Mesothelial cell of epicardium (in vitro differentiated cells): ENCODE measurements at regions not wholly inside any gene's neighbourhood (a gene's known extent, or its start where the extent isn't known, plus 50 kb on each side); places are given as distances from the start of the nearest gene placed in this dataset.

Source experiments
- DNase-seq, 2 experiments: peaks; one replicate each; pipeline ENCODE4 v3.0.0; 2021; ENCODE audit warnings: low spot score in 2 of 2; ENCODE audit not compliant: unreplicated experiment in 2 of 2
- H3K27ac Mint-ChIP-seq: 2 replicates; pipeline ENCODE4 v1.8.0; 2021; ENCODE audit warnings: mixed read lengths
- H3K27me3 Mint-ChIP-seq: 2 replicates; pipeline ENCODE4 v1.8.0; 2021; ENCODE audit warnings: low read depth, mixed read lengths
- H3K36me3 Mint-ChIP-seq: 2 replicates; pipeline ENCODE4 v1.8.0; 2021; ENCODE audit warnings: mixed read lengths
- H3K4me1 Mint-ChIP-seq: 2 replicates; pipeline ENCODE4 v1.8.0; 2021; ENCODE audit warnings: mixed read lengths
- H3K4me3 Mint-ChIP-seq: 2 replicates; pipeline ENCODE4 v1.8.0; 2021; ENCODE audit warnings: mild to moderate bottlenecking, moderate library complexity, mixed read lengths
- H3K9me3 Mint-ChIP-seq: 2 replicates; pipeline ENCODE4 v1.8.0; 2021; ENCODE audit warnings: mixed read lengths
- TF ChIP-seq, protein P1 (sequence below): fragments of 200-600 bp; sonication (generic); IDR thresholded peaks from one replicate; pipeline ENCODE4 v1.5.0; 2021; ENCODE audit warnings: antibody characterized with exemption; ENCODE audit not compliant: unreplicated experiment

DNA sequence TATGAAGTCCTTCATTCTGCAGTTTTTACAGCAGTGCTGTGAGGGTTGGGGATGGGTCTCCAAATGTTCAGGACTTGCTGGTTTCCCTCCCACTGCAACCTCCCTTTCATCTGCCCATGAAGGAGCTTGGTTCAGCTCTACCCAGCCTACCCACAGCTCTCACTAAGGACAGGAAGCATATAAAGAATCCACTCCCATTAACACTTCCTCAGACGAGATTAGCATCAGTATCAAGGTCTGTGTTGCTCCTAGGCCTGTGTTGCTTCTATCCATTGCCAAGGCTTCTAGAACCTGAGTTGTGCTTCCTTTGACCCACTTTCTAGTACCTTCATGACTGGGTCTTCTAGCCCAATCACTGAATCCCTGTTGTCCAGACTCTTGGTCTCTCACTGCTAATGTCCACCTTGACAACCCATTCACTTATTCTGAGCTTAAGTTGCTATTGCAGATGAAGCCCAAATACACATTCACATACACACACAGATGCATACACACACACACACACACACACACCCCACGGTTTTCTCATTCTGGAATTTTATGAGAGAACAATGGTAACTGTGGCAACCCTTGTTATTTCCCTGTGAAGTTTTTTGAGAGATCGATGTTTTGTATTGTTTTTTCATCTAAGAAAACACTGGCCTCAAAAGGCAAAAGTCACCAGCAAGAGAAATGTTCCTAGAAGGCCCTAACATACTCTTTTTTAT, 248.1 kb downstream of the MTERF1 start:
- no peak overlapping the region for H3K27ac Mint-ChIP-seq
- H3K9me3 Mint-ChIP-seq, result no peaks in the 10 kb centered on the region

DNA sequence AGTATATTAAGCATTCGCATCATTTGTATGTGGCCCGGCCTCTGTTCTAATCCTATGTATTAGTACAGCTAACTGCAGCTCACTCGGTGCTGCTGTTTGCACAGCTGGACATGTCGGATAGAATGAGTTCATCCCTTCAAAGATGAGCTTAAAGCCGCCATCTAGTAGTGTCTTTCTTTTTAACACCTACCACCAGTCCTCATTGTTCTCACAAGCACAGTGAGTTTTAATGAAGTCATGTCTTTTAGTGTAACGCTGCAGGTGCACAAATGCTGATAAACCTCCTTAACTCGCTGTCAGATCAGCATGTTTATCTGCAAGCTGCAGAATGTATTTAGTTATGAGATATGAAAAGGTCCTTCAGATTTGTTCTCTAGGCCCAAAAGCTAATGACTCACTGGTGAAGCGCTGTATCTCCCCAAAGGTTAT, 247.5 kb downstream of the MTERF1 start:
- H3K4me3 Mint-ChIP-seq, result no peak overlapping the region
- no peaks in the 10 kb centered on the region for H3K36me3 Mint-ChIP-seq
- TF ChIP-seq, protein P1, sequence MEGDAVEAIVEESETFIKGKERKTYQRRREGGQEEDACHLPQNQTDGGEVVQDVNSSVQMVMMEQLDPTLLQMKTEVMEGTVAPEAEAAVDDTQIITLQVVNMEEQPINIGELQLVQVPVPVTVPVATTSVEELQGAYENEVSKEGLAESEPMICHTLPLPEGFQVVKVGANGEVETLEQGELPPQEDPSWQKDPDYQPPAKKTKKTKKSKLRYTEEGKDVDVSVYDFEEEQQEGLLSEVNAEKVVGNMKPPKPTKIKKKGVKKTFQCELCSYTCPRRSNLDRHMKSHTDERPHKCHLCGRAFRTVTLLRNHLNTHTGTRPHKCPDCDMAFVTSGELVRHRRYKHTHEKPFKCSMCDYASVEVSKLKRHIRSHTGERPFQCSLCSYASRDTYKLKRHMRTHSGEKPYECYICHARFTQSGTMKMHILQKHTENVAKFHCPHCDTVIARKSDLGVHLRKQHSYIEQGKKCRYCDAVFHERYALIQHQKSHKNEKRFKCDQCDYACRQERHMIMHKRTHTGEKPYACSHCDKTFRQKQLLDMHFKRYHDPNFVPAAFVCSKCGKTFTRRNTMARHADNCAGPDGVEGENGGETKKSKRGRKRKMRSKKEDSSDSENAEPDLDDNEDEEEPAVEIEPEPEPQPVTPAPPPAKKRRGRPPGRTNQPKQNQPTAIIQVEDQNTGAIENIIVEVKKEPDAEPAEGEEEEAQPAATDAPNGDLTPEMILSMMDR, result no peak

More for the DNA sequence above, 248.1 kb downstream of the MTERF1 start:
- TF ChIP-seq, protein P1, result no peak
- Mint-ChIP-seq H3K4me1 (peaks cover 29% of the 10 kb centered on the region), H3K27me3 (peaks cover under 1% of the 10 kb centered on the region), H3K4me3 (no peak overlapping the region), H3K36me3 (no peaks in the 10 kb centered on the region)
- no peak for DNase-seq

DNA sequence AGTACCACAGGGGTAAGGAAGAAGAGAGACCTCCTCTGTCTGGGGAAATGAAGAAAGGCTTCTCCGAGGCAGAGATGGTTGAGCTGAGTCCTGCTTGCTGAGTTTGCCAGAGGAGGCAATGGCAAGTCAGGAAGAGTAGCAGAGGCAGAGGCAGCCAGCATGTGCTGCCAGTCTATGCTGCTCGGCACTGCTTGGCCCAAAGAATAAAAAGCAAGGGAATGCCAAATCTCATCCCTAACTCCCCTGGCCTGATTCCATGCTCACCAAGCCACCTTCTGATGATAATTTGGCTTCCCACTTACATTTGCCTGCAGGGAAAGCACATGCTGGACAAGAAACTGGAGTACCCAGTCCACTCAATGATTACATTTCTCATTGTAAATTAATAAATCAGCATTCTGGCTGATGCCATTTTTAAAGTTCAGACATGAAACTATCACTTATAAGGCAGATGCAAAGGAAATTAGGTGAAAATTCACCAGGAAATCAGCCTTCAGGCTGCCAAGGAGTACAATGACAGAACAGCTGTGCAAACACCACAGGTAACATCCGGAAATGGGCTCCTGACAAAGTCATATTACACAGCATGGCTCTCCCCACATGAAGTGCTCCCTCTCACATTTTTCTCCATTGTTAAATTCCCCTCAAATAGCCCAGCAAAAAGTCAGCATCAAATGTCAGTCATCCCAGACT, 245.9 kb downstream of the MTERF1 start:
- H3K36me3 Mint-ChIP-seq, result no peaks in the 10 kb centered on the region
- no peak overlapping the region for H3K4me3 Mint-ChIP-seq
- no peak for DNase-seq
- peaks cover 13% of the 10 kb centered on the region for H3K4me1 Mint-ChIP-seq
- no peak overlapping the region for H3K27ac Mint-ChIP-seq
- TF ChIP-seq, protein P1, result no peak
- H3K27me3 Mint-ChIP-seq, result peaks cover 5% of the 10 kb centered on the region
- no peaks in the 10 kb centered on the region for H3K9me3 Mint-ChIP-seq

More for the DNA sequence above, 247.5 kb downstream of the MTERF1 start:
- Mint-ChIP-seq H3K9me3 (no peaks in the 10 kb centered on the region), H3K27me3 (peaks cover 3% of the 10 kb centered on the region), H3K4me1 (peaks cover 26% of the 10 kb centered on the region), H3K27ac (no peak overlapping the region)
- DNase-seq, result no peak

DNA sequence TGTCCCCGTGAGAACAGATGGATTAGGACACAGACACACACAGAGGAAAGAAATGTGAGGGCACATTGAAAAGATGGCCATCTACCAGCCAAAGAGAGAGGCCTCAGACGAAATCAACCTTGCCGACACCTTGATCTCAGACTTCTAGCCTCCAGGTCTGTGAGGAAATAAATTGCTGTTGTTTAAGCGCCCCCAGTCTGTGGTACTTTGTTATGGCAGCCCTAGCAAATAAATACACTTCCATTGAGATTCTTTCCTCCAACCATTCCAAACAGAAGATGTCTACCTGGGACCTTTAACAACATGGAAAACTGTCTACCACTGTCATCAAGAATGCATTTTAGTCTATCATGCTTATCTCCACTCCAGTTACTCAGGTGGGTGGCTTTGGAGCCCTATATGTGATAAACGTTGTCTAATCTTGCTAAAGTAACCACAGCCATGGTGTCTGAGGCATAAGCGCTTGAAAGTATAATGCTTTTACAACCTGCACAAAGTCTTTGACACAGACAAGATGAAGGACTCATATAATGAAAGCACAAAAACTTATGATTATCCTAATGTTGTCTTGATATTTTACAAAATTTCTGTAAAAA, 244.3 kb downstream of the MTERF1 start:
- H3K36me3 Mint-ChIP-seq, result no peaks in the 10 kb centered on the region
- H3K4me3 Mint-ChIP-seq, result no peak overlapping the region
- TF ChIP-seq, protein P1, result peak; percentile 56
- no peak overlapping the region for H3K27ac Mint-ChIP-seq
- DNase-seq, result no peak
- peaks cover 5% of the 10 kb centered on the region for H3K27me3 Mint-ChIP-seq
- no peaks in the 10 kb centered on the region for H3K9me3 Mint-ChIP-seq
- peaks cover 7% of the 10 kb centered on the region for H3K4me1 Mint-ChIP-seq

DNA sequence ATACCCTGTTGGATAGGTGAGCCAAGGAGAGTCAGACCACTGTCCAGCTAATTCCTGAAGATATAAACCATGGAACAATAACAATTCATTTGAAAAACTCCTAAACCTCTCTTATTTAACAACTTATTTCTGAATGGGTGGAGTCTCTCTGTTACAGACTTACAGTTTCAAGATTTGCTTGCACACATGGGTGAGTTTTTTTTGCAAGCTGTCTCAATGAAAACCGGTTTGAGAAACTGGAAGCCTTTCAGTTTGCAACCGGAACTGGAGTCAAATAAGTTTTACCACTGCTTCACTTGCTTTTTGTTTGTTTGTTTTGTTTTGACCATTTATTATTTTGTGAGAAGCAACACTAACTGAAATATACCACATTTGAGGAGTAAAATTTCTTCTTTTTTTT, 243.8 kb downstream of the MTERF1 start:
- H3K4me3 Mint-ChIP-seq, result no peak overlapping the region
- DNase-seq, result no peak
- H3K27ac Mint-ChIP-seq, result no peak overlapping the region
- TF ChIP-seq, protein P1, result no peak
- H3K36me3 Mint-ChIP-seq, result no peaks in the 10 kb centered on the region
- H3K27me3 Mint-ChIP-seq, result peaks cover 5% of the 10 kb centered on the region
- H3K9me3 Mint-ChIP-seq, result no peaks in the 10 kb centered on the region
- peaks cover 7% of the 10 kb centered on the region for H3K4me1 Mint-ChIP-seq
